ENCODE measurements at regions not wholly inside any gene's neighbourhood (a gene's known extent, or its start where the extent isn't known, plus 50 kb on each side); places are given as distances from the start of the nearest gene placed in this dataset.

GRCh38 chr11:112352907-112353306 lies 92.2 kb upstream of the PLET1 start:
- TF ChIP-seq SPI1 (IDR thresholded peaks at IDR 0.05; ENCODE audit: low read depth, low read length) (no peak), POLR2A (IDR thresholded peaks at IDR 0.05; ENCODE audit: low read depth, low read length) (no peak), POLR2AphosphoS5 (IDR thresholded peaks at IDR 0.05; ENCODE audit: low read depth, low read length) (no peak), TAF1 (IDR thresholded peaks at IDR 0.05; ENCODE audit: low read depth, low read length) (no peak), POU2F2 (IDR thresholded peaks at IDR 0.05; ENCODE audit: low read depth, low read length) (no peak), PAX5 (IDR thresholded peaks at IDR 0.05; ENCODE audit: insufficient read depth, low read length, severe bottlenecking) (no peak)
- FAIRE-seq (no peak), DNase-seq (ENCODE audit: insufficient read length, low spot score) (no peak)

- DNase-seq (ENCODE audit: insufficient read length, low spot score) (no peak), FAIRE-seq (no peak)
- TF ChIP-seq SPI1 (IDR thresholded peaks at IDR 0.05; ENCODE audit: low read depth, low read length) (no peak), POLR2AphosphoS5 (IDR thresholded peaks at IDR 0.05; ENCODE audit: low read depth, low read length) (no peak), POU2F2 (IDR thresholded peaks at IDR 0.05; ENCODE audit: low read depth, low read length) (no peak), POLR2A (IDR thresholded peaks at IDR 0.05; ENCODE audit: low read depth, low read length) (no peak), TAF1 (IDR thresholded peaks at IDR 0.05; ENCODE audit: low read depth, low read length) (no peak), PAX5 (IDR thresholded peaks at IDR 0.05; ENCODE audit: insufficient read depth, low read length, severe bottlenecking) (no peak)
These were observed 93.7 kb upstream of the PLET1 start for GRCh38 chr11:112354364-112354763.

- no peak for TF ChIP-seq TAF1 (IDR thresholded peaks at IDR 0.05; ENCODE audit: low read depth, low read length)
- no peak for TF ChIP-seq POU2F2 (IDR thresholded peaks at IDR 0.05; ENCODE audit: low read depth, low read length)
- TF ChIP-seq SPI1 (IDR thresholded peaks at IDR 0.05; ENCODE audit: low read depth, low read length), result no peak
- no peak for TF ChIP-seq POLR2A (IDR thresholded peaks at IDR 0.05; ENCODE audit: low read depth, low read length)
- no peak for TF ChIP-seq POLR2AphosphoS5 (IDR thresholded peaks at IDR 0.05; ENCODE audit: low read depth, low read length)
- no peak for TF ChIP-seq PAX5 (IDR thresholded peaks at IDR 0.05; ENCODE audit: insufficient read depth, low read length, severe bottlenecking)
- FAIRE-seq, result no peak
- peak; percentile 16 for DNase-seq (ENCODE audit: insufficient read length, low spot score)
These were observed 95.1 kb upstream of the PLET1 start for GRCh38 chr11:112355726-112356125.

GRCh38 chr11:112357488-112357887 lies 96.8 kb upstream of the PLET1 start:
- no peak for DNase-seq (ENCODE audit: insufficient read length, low spot score)
- TF ChIP-seq POLR2A (IDR thresholded peaks at IDR 0.05; ENCODE audit: low read depth, low read length), result no peak
- FAIRE-seq, result no peak

- DNase-seq (ENCODE audit: insufficient read length, low spot score), result no peak
- no peak for FAIRE-seq
- TF ChIP-seq POU2F2 (IDR thresholded peaks at IDR 0.05; ENCODE audit: low read depth, low read length) (no peak), POLR2AphosphoS5 (IDR thresholded peaks at IDR 0.05; ENCODE audit: low read depth, low read length) (no peak), SPI1 (IDR thresholded peaks at IDR 0.05; ENCODE audit: low read depth, low read length) (no peak), POLR2A (IDR thresholded peaks at IDR 0.05; ENCODE audit: low read depth, low read length) (no peak), TAF1 (IDR thresholded peaks at IDR 0.05; ENCODE audit: low read depth, low read length) (no peak), PAX5 (IDR thresholded peaks at IDR 0.05; ENCODE audit: insufficient read depth, low read length, severe bottlenecking) (no peak)
These were observed 100.7 kb upstream of the PLET1 start for GRCh38 chr11:112361396-112361795.

GRCh38 chr11:112363527-112363926 lies 102.9 kb upstream of the PLET1 start:
- no peak for FAIRE-seq
- DNase-seq (ENCODE audit: insufficient read length, low spot score), result no peak
- no peak for TF ChIP-seq PAX5 (IDR thresholded peaks at IDR 0.05; ENCODE audit: insufficient read depth, low read length, severe bottlenecking)
- no peak for TF ChIP-seq TAF1 (IDR thresholded peaks at IDR 0.05; ENCODE audit: low read depth, low read length)
- TF ChIP-seq POLR2AphosphoS5 (IDR thresholded peaks at IDR 0.05; ENCODE audit: low read depth, low read length), result no peak
- TF ChIP-seq POU2F2 (IDR thresholded peaks at IDR 0.05; ENCODE audit: low read depth, low read length), result no peak
- TF ChIP-seq SPI1 (IDR thresholded peaks at IDR 0.05; ENCODE audit: low read depth, low read length), result no peak
- no peak for TF ChIP-seq POLR2A (IDR thresholded peaks at IDR 0.05; ENCODE audit: low read depth, low read length)

- TF ChIP-seq POLR2AphosphoS5 (IDR thresholded peaks at IDR 0.05; ENCODE audit: low read depth, low read length) (no peak), SPI1 (IDR thresholded peaks at IDR 0.05; ENCODE audit: low read depth, low read length) (no peak), POLR2A (IDR thresholded peaks at IDR 0.05; ENCODE audit: low read depth, low read length) (no peak)
- DNase-seq (ENCODE audit: insufficient read length, low spot score) (no peak), FAIRE-seq (no peak)
These were observed 104.4 kb upstream of the PLET1 start for GRCh38 chr11:112364962-112365481.

- TF ChIP-seq POU2F2 (IDR thresholded peaks at IDR 0.05; ENCODE audit: low read depth, low read length), result no peak
- no peak for TF ChIP-seq POLR2A (IDR thresholded peaks at IDR 0.05; ENCODE audit: low read depth, low read length)
- no peak for TF ChIP-seq SPI1 (IDR thresholded peaks at IDR 0.05; ENCODE audit: low read depth, low read length)
- TF ChIP-seq TAF1 (IDR thresholded peaks at IDR 0.05; ENCODE audit: low read depth, low read length), result no peak
- no peak for TF ChIP-seq POLR2AphosphoS5 (IDR thresholded peaks at IDR 0.05; ENCODE audit: low read depth, low read length)
- DNase-seq (ENCODE audit: insufficient read length, low spot score) (no peak), FAIRE-seq (no peak)
These were observed 105.4 kb upstream of the PLET1 start for GRCh38 chr11:112366012-112366411.

- TF ChIP-seq PAX5 (IDR thresholded peaks at IDR 0.05; ENCODE audit: insufficient read depth, low read length, severe bottlenecking) (no peak), POLR2A (IDR thresholded peaks at IDR 0.05; ENCODE audit: low read depth, low read length) (no peak), POLR2AphosphoS5 (IDR thresholded peaks at IDR 0.05; ENCODE audit: low read depth, low read length) (no peak), POU2F2 (IDR thresholded peaks at IDR 0.05; ENCODE audit: low read depth, low read length) (no peak), TAF1 (IDR thresholded peaks at IDR 0.05; ENCODE audit: low read depth, low read length) (no peak), SPI1 (IDR thresholded peaks at IDR 0.05; ENCODE audit: low read depth, low read length) (no peak)
- FAIRE-seq, result no peak
- DNase-seq (ENCODE audit: insufficient read length, low spot score), result no peak
These were observed 106.1 kb upstream of the PLET1 start for GRCh38 chr11:112366777-112367176.

- no peak for DNase-seq (ENCODE audit: insufficient read length, low spot score)
- no peak for FAIRE-seq
- no peak for TF ChIP-seq PAX5 (IDR thresholded peaks at IDR 0.05; ENCODE audit: insufficient read depth, low read length, severe bottlenecking)
- TF ChIP-seq POU2F2 (IDR thresholded peaks at IDR 0.05; ENCODE audit: low read depth, low read length), result no peak
- no peak for TF ChIP-seq POLR2A (IDR thresholded peaks at IDR 0.05; ENCODE audit: low read depth, low read length)
- TF ChIP-seq SPI1 (IDR thresholded peaks at IDR 0.05; ENCODE audit: low read depth, low read length), result no peak
- TF ChIP-seq TAF1 (IDR thresholded peaks at IDR 0.05; ENCODE audit: low read depth, low read length), result no peak
- no peak for TF ChIP-seq POLR2AphosphoS5 (IDR thresholded peaks at IDR 0.05; ENCODE audit: low read depth, low read length)
These were observed 106.8 kb upstream of the PLET1 start for GRCh38 chr11:112367461-112367860.

Measured in GM12891 (cell line).